ENCODE measurements at regions not wholly inside any gene's neighbourhood (a gene's known extent, or its start where the extent isn't known, plus 50 kb on each side); places are given as distances from the start of the nearest gene placed in this dataset.

DNA sequence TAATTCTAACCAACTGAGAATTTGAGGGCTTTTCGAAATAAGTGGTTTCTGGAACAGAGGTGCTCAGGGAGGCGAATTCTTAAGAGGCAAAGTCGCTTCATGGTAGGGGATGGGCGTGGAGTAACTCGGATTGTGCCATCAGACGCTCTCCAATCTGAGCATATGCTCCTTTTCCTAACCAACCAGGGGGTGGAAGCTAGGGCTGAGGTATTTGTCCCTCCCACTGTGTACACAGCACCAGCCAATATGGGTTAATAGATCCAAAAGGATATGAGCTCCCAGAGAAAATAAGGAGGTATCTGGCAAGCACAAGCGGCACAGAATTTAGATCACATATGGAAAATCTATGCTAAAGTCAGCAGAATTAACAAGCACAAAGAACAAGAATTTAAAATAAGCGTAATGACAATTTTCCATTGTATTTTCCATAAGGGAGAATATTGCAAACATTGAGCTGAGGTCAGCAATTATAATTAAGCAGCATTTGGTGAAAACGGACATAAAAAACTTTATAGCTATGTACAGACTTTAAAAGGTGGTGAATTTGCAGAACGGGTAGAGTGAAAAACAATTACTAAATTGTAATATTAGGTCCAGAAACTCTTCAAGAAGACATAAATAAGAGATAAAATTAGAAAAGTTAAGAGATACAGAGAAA is 55.0 kb upstream of the PHACTR1 start:
- no peaks in the 10 kb centered on the region for H3K4me1 ChIP-seq (ENCODE audit: low read length)
- no peaks in the 10 kb centered on the region for H3K27me3 ChIP-seq (ENCODE audit: low read length)
- DNase-seq, result no peak
- H3K4me3 ChIP-seq (ENCODE audit: low read length), result no peak overlapping the region
- H3K9me2 ChIP-seq (replicated peaks; ENCODE audit: insufficient read depth, low read length), result no peaks in the 10 kb centered on the region
- no peak overlapping the region for H3K27ac ChIP-seq (ENCODE audit: low read length)
- no peak overlapping the region for H3K4me2 ChIP-seq (ENCODE audit: low read depth, low read length, poor library complexity, severe bottlenecking)
- H3K9me3 ChIP-seq (ENCODE audit: low read length), result no peaks in the 10 kb centered on the region
- H4K20me1 ChIP-seq (ENCODE audit: insufficient read depth, low read depth, low read length), result no peaks in the 10 kb centered on the region
- no peak overlapping the region for H2AFZ ChIP-seq (ENCODE audit: low read length)
- H3K79me2 ChIP-seq (ENCODE audit: low read length), result no peaks in the 10 kb centered on the region
- no peaks in the 10 kb centered on the region for H3K36me3 ChIP-seq (ENCODE audit: insufficient read depth, low read length)
- no peak overlapping the region for H3K9ac ChIP-seq (ENCODE audit: low read length)

Small RNA genes in the stretch of these regions (small RNA-seq; reads per million reads assigned to genes)
- 0.12 reads per million for gene RN7SKP293
